ENCODE measurements at regions not wholly inside any gene's neighbourhood (a gene's known extent, or its start where the extent isn't known, plus 50 kb on each side); places are given as distances from the start of the nearest gene placed in this dataset.
"Not testable (repeated sequence)": the region's sequence is repeated elsewhere in the genome, so short reads cannot be mapped to it uniquely, and the experiment has no call there.

- no peaks in the 10 kb centered on the region for H3K4me1 ChIP-seq (ENCODE audit: control insufficient read depth in 1 of 2, insufficient read depth in 1 of 2, low read depth in 1 of 2, low read length in 1 of 2)
- no peaks in the 10 kb centered on the region for H3K36me3 ChIP-seq
- H3K9me3 ChIP-seq: no peaks in the 10 kb centered on the region
- H3K27ac ChIP-seq: no peak overlapping the region
- TF ChIP-seq CTCF (IDR thresholded peaks at IDR 0.05): no peak
- H3K4me3 ChIP-seq (ENCODE audit: low read depth in 1 of 2, low read length in 1 of 2): no peak overlapping the region
- no peaks in the 10 kb centered on the region for H3K27me3 ChIP-seq
These were observed 175.2 kb upstream of the NOL4 start for GRCh38 chr18:34399892-34400291.

DNA sequence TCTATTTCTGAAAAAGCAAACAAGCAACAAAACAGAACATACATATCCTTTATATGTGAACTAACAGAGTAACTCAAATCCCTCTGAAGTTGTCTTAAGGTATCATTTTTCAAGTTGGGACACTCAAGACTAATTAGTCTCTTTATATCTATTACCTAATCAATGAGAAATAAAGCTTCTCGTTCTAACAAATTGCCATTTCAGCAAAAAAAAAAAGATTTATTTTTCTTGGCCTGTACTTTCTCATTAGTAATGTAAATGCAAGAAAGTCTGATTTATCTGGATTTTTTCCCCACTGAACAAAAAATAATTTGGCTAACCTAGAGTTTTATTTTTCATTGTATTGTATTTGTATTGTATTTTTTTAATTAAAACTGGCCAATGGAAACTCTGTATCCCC lies 176.1 kb upstream of the NOL4 start:
- H3K4me3 ChIP-seq (ENCODE audit: low read depth in 1 of 2, low read length in 1 of 2): no peak overlapping the region
- H3K4me1 ChIP-seq (ENCODE audit: control insufficient read depth in 1 of 2, insufficient read depth in 1 of 2, low read depth in 1 of 2, low read length in 1 of 2): no peaks in the 10 kb centered on the region
- H3K9me3 ChIP-seq: no peaks in the 10 kb centered on the region
- TF ChIP-seq CTCF (IDR thresholded peaks at IDR 0.05): no peak
- H3K27me3 ChIP-seq: no peaks in the 10 kb centered on the region
- H3K27ac ChIP-seq: no peak overlapping the region
- H3K36me3 ChIP-seq: no peaks in the 10 kb centered on the region

DNA sequence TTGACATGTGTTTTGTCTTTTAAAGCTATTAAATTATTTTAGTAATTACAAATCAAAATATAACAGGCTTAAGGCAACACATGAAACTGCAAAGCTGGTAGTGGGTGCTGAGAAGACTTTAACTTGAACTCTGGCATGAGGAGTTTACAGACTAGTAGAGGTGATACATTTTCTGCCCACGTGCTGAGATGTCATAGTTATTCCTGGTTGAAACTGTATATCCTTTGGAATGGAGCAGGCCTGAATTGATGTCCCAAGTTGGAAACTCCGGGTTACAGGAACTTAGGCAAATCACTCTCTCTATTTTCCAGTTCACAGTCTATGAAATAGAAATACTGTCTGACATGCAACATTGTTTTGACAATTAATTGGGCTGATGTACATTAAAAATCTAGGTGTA lies 177.1 kb upstream of the NOL4 start:
- no peak overlapping the region for H3K4me3 ChIP-seq (ENCODE audit: low read depth in 1 of 2, low read length in 1 of 2)
- no peaks in the 10 kb centered on the region for H3K4me1 ChIP-seq (ENCODE audit: control insufficient read depth in 1 of 2, insufficient read depth in 1 of 2, low read depth in 1 of 2, low read length in 1 of 2)
- H3K27ac ChIP-seq: no peak overlapping the region
- H3K9me3 ChIP-seq: no peaks in the 10 kb centered on the region
- H3K27me3 ChIP-seq: no peaks in the 10 kb centered on the region
- no peak for TF ChIP-seq CTCF (IDR thresholded peaks at IDR 0.05)
- no peaks in the 10 kb centered on the region for H3K36me3 ChIP-seq

GRCh38 chr18:34407471-34407870 lies 182.8 kb upstream of the NOL4 start:
- not testable (repeated sequence) for H3K4me1 ChIP-seq (ENCODE audit: control insufficient read depth in 1 of 2, insufficient read depth in 1 of 2, low read depth in 1 of 2, low read length in 1 of 2); H3K4me3 ChIP-seq (ENCODE audit: low read depth in 1 of 2, low read length in 1 of 2); H3K27me3 ChIP-seq; H3K36me3 ChIP-seq; H3K9me3 ChIP-seq; H3K27ac ChIP-seq

- no peak for TF ChIP-seq CTCF (IDR thresholded peaks at IDR 0.05)
- Histone ChIP-seq H3K4me1 (ENCODE audit: control insufficient read depth in 1 of 2, insufficient read depth in 1 of 2, low read depth in 1 of 2, low read length in 1 of 2) (no peaks in the 10 kb centered on the region), H3K9me3 (no peaks in the 10 kb centered on the region), H3K27me3 (no peaks in the 10 kb centered on the region), H3K36me3 (no peaks in the 10 kb centered on the region), H3K4me3 (ENCODE audit: low read depth in 1 of 2, low read length in 1 of 2) (no peak overlapping the region), H3K27ac (no peak overlapping the region)
These were observed 187.2 kb upstream of the NOL4 start for GRCh38 chr18:34411952-34412351.

DNA sequence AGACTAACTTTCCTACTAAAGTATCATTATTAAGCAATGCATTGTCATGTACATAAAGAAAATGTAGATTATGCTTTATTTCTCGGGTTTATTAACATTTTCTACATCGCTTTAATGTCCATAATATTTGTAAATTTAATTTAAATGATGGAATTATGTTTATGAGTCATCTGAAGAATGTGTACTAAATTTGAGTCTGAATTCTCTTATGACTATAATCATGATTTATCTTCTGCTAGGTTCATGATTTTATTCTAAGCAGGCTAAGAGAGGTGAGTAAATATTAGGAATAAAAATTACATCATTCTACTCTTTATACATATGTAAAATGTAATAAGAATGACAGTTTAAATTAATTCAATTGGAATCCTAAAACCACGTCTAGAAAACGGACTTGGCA lies 206.3 kb upstream of the NOL4 start:
- no peaks in the 10 kb centered on the region for H3K9me3 ChIP-seq
- TF ChIP-seq CTCF (IDR thresholded peaks at IDR 0.05): no peak
- H3K27me3 ChIP-seq: no peaks in the 10 kb centered on the region
- H3K4me3 ChIP-seq (ENCODE audit: low read depth in 1 of 2, low read length in 1 of 2): no peak overlapping the region
- H3K36me3 ChIP-seq: no peaks in the 10 kb centered on the region
- H3K4me1 ChIP-seq (ENCODE audit: control insufficient read depth in 1 of 2, insufficient read depth in 1 of 2, low read depth in 1 of 2, low read length in 1 of 2): no peaks in the 10 kb centered on the region
- no peak overlapping the region for H3K27ac ChIP-seq

All from neutrophil (primary cell).